Parathyroid adenoma (tissue), 2 donors: ENCODE measurements at regions not wholly inside any gene's neighbourhood (a gene's known extent, or its start where the extent isn't known, plus 50 kb on each side); places are given as distances from the start of the nearest gene placed in this dataset.
"Not testable (repeated sequence)": the region's sequence is repeated elsewhere in the genome, so short reads cannot be mapped to it uniquely, and the experiment has no call there.

Experiments used
- H2AFZ ChIP-seq: fragments of 300-600 bp; sonication (generic); one replicate; pipeline ENCODE4 v1.7.0; 2017; ENCODE audit warnings: antibody characterized with exemption, mild to moderate bottlenecking
- H3K27ac ChIP-seq: fragments of 300-600 bp; sonication (generic); one replicate; pipeline ENCODE4 v1.7.0; 2017
- H3K27me3 ChIP-seq: fragments of 300-600 bp; sonication (generic); one replicate; pipeline ENCODE4 v1.7.0; 2017; ENCODE audit warnings: low read length; ENCODE audit not compliant: control insufficient read depth, insufficient read depth
- H3K36me3 ChIP-seq: fragments of 300-600 bp; sonication (generic); one replicate; pipeline ENCODE4 v1.7.0; 2017; ENCODE audit warnings: low read length; ENCODE audit not compliant: control insufficient read depth, insufficient read depth
- H3K4me1 ChIP-seq: fragments of 300-600 bp; sonication (generic); one replicate; pipeline ENCODE4 v1.7.0; 2017; ENCODE audit warnings: control low read depth
- H3K4me2 ChIP-seq: fragments of 300-600 bp; sonication (generic); one replicate; pipeline ENCODE4 v1.7.0; 2017; ENCODE audit warnings: low read length
- H3K4me3 ChIP-seq: fragments of 300-600 bp; sonication (generic); one replicate; pipeline ENCODE4 v1.7.0; 2017; ENCODE audit warnings: low read depth, low read length
- H3K79me2 ChIP-seq: fragments of 300-600 bp; sonication (generic); one replicate; pipeline ENCODE4 v1.7.0; 2017; ENCODE audit warnings: control low read depth
- H3K9ac ChIP-seq: fragments of 300-600 bp; sonication (generic); one replicate; pipeline ENCODE4 v1.7.0; 2017; ENCODE audit warnings: mild to moderate bottlenecking
- H3K9me3 ChIP-seq: fragments of 300-600 bp; sonication (generic); one replicate; pipeline ENCODE4 v1.7.0; 2017; ENCODE audit warnings: low read length; ENCODE audit not compliant: control insufficient read depth
- CTCF ChIP-seq: fragments of 300-600 bp; sonication (generic); IDR thresholded peaks from one replicate; pipeline ENCODE4 v1.7.0; 2017; ENCODE audit warnings: antibody characterized with exemption, mild to moderate bottlenecking
- donor health status: primary hyperparathyroidism.

GRCh38 chr13:69020120-69020519 lies 1087.5 kb upstream of the ATXN8OS start:
- H3K4me3 ChIP-seq = no peak overlapping the region
- H3K27me3 ChIP-seq = no peaks in the 10 kb centered on the region
- no peak overlapping the region for H3K27ac ChIP-seq
- no peaks in the 10 kb centered on the region for H3K36me3 ChIP-seq
- H3K9ac ChIP-seq = no peak overlapping the region
- no peaks in the 10 kb centered on the region for H3K4me1 ChIP-seq
- no peaks in the 10 kb centered on the region for H3K9me3 ChIP-seq
- no peaks in the 10 kb centered on the region for H3K79me2 ChIP-seq
- no peak overlapping the region for H3K4me2 ChIP-seq
- H2AFZ ChIP-seq = no peak overlapping the region
- TF ChIP-seq CTCF = no peak

- not testable (repeated sequence) for H3K9me3 ChIP-seq, H3K27ac ChIP-seq, H3K79me2 ChIP-seq, H2AFZ ChIP-seq, H3K36me3 ChIP-seq, H3K4me2 ChIP-seq, H3K9ac ChIP-seq, H3K27me3 ChIP-seq, H3K4me3 ChIP-seq, H3K4me1 ChIP-seq
Observed at GRCh38 chr13:69018173-69018572, 1089.5 kb upstream of the ATXN8OS start.

DNA sequence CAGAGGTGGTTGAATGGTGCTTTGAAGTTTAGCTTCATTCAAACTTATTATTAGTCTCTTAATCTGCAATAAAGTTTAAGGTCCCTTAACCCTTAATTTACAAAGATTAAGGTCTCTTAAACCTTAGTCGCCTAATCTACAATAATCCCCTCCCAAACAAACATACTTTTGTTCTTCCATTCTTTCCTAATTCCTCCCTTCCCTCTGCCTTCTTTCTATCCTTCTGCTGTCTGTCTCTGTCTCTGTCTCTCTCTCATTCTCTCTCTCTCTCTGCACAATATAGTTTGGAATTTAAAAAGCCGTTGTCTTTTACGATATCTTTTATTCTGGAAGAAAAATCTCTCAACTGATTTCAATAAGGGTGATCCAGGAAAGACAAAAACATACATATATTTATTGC lies 1096.8 kb upstream of the ATXN8OS start:
- H3K4me2 ChIP-seq = no peak overlapping the region
- no peak for TF ChIP-seq CTCF
- no peaks in the 10 kb centered on the region for H3K4me1 ChIP-seq
- H3K4me3 ChIP-seq = no peak overlapping the region
- H3K27ac ChIP-seq = no peak overlapping the region
- no peaks in the 10 kb centered on the region for H3K79me2 ChIP-seq
- no peaks in the 10 kb centered on the region for H3K27me3 ChIP-seq
- H3K9me3 ChIP-seq = no peaks in the 10 kb centered on the region
- no peak overlapping the region for H2AFZ ChIP-seq
- no peak overlapping the region for H3K9ac ChIP-seq
- no peaks in the 10 kb centered on the region for H3K36me3 ChIP-seq

DNA sequence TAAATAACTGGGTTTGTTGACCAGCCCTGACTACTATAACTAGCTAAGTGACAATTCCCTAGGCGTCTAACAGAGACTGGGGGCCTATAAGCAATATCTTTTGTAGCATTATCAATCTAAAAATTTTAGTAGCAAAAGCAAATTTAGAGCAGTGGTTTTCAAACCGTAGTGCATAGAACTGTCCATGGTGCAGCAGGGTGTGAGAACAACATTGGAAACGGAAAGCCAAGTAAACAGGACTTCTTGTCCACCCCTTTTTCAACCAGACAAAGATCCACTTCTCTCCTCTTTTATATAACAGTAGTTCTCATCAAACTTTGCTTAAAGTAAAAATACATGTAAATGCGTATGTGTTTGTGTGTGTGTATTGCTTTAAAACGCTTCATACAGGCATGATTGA lies 1099.1 kb upstream of the ATXN8OS start:
- H2AFZ ChIP-seq = no peak overlapping the region
- TF ChIP-seq CTCF = no peak

GRCh38 chr13:68998056-68998455 lies 1109.6 kb upstream of the ATXN8OS start:
- no peak overlapping the region for H3K27ac ChIP-seq
- TF ChIP-seq CTCF = no peak

More for the DNA sequence above, 1099.1 kb upstream of the ATXN8OS start:
- Histone ChIP-seq H3K4me3 (no peak overlapping the region), H3K4me1 (no peaks in the 10 kb centered on the region), H3K27ac (no peak overlapping the region), H3K9ac (no peak overlapping the region), H3K9me3 (no peaks in the 10 kb centered on the region), H3K79me2 (no peaks in the 10 kb centered on the region), H3K27me3 (no peaks in the 10 kb centered on the region), H3K4me2 (no peak overlapping the region), H3K36me3 (no peaks in the 10 kb centered on the region)

More at GRCh38 chr13:68998056-68998455, 1109.6 kb upstream of the ATXN8OS start:
- no peaks in the 10 kb centered on the region for H3K36me3 ChIP-seq
- H3K4me2 ChIP-seq = no peak overlapping the region
- no peak overlapping the region for H3K4me3 ChIP-seq
- no peaks in the 10 kb centered on the region for H3K4me1 ChIP-seq
- no peaks in the 10 kb centered on the region for H3K27me3 ChIP-seq
- no peak overlapping the region for H2AFZ ChIP-seq
- H3K79me2 ChIP-seq = no peaks in the 10 kb centered on the region
- no peak overlapping the region for H3K9ac ChIP-seq
- no peaks in the 10 kb centered on the region for H3K9me3 ChIP-seq
